GM18498 (cell line): ENCODE measurements at regions not wholly inside any gene's neighbourhood (a gene's known extent, or its start where the extent isn't known, plus 50 kb on each side); places are given as distances from the start of the nearest gene placed in this dataset.
A peak's percentile ranks its signal among the peaks of the same experiment; 100 is the strongest.

Experiments
- ATAC-seq: cut with Tn5 transposase; IDR thresholded peaks from one replicate; pipeline ENCODE4 v1.9.1; 2021; ENCODE audit warnings: mild to moderate bottlenecking, moderate library complexity; ENCODE audit not compliant: unreplicated experiment

GRCh38 chr1:172753964-172754363 is 95.1 kb downstream of the FASLG start:
- ATAC-seq, result no peak

- no peak for ATAC-seq
These were observed 95.7 kb downstream of the FASLG start for GRCh38 chr1:172754609-172755008.

- ATAC-seq, result no peak
These were observed 96.2 kb downstream of the FASLG start for GRCh38 chr1:172755099-172755498.

GRCh38 chr1:172756024-172756423 is 97.1 kb downstream of the FASLG start:
- no peak for ATAC-seq

GRCh38 chr1:172758259-172758658 is 99.4 kb downstream of the FASLG start:
- ATAC-seq, result no peak

GRCh38 chr1:172760121-172760520 is 101.2 kb downstream of the FASLG start:
- ATAC-seq, result no peak

- ATAC-seq, result no peak
These were observed 102.9 kb downstream of the FASLG start for GRCh38 chr1:172761581-172762486.

- no peak for ATAC-seq
These were observed 104.2 kb downstream of the FASLG start for GRCh38 chr1:172763057-172763456.

- no peak for ATAC-seq
These were observed 105.5 kb downstream of the FASLG start for GRCh38 chr1:172764378-172764777.

- ATAC-seq, result no peak
These were observed 107.6 kb downstream of the FASLG start for GRCh38 chr1:172766462-172766861.

- ATAC-seq, result no peak
These were observed 111.2 kb downstream of the FASLG start for GRCh38 chr1:172770071-172770470.

- ATAC-seq, result no peak
These were observed 115.7 kb downstream of the FASLG start for GRCh38 chr1:172774561-172774960.

GRCh38 chr1:172775606-172776005 is 116.7 kb downstream of the FASLG start:
- no peak for ATAC-seq

GRCh38 chr1:172776071-172776470 is 117.2 kb downstream of the FASLG start:
- ATAC-seq, result no peak

GRCh38 chr1:172777767-172778166 is 118.9 kb downstream of the FASLG start:
- no peak for ATAC-seq

GRCh38 chr1:172778456-172779455 is 119.9 kb downstream of the FASLG start:
- peak; percentile 72 for ATAC-seq

- ATAC-seq, result no peak
These were observed 120.6 kb downstream of the FASLG start for GRCh38 chr1:172779491-172779890.

- ATAC-seq, result peak; percentile 74
These were observed 122.7 kb downstream of the FASLG start for GRCh38 chr1:172781513-172782140.

GRCh38 chr1:172789840-172790239 is 130.9 kb downstream of the FASLG start:
- ATAC-seq, result no peak

- no peak for ATAC-seq
These were observed 131.3 kb downstream of the FASLG start for GRCh38 chr1:172790245-172790644.

- no peak for ATAC-seq
These were observed 134.9 kb downstream of the FASLG start for GRCh38 chr1:172793823-172794222.
